K562 (cell line): ENCODE measurements at regions not wholly inside any gene's neighbourhood (a gene's known extent, or its start where the extent isn't known, plus 50 kb on each side); places are given as distances from the start of the nearest gene placed in this dataset.

Experiments used
- ATAC-seq: fragments of 200-7000 bp; cut with Tn5 transposase; 3 replicates; pipeline ENCODE4 v1.9.1; 2020; ENCODE audit warnings: moderate library complexity
- BruUV-seq: library from RNA; stranded (reverse); fragments of 400-500 nt; replicated peaks from 2 replicates; lab custom pipeline; 2021; lab: Mats Ljungman, UMichigan
- CTCF ChIA-PET: fragments of 300-600 bp; formaldehyde crosslinking; extraction: SDS; loops from one replicate; lab custom pipeline; 2021; ENCODE audit warnings: low intra/inter-chr PET ratio; lab: Yijun Ruan, JAX
- POLR2A ChIA-PET: fragments of 300-600, 350-650 bp; sonication (Branson Sonifier 250); formaldehyde crosslinking; extraction: SDS; loops from one replicate; lab custom pipeline; 2021; ENCODE audit warnings: antibody characterized with exemption, inconsistent platforms; lab: Yijun Ruan, JAX
- DNase-seq, 4 experiments: peaks; one replicate each; pipeline versions ENCODE4 v3.0.0 to v3.0.0-alpha.2; 2011 to 2018; ENCODE audit warnings: low spot score in 3 of 4, mixed read lengths in 3 of 4; ENCODE audit errors: extremely low read depth in 1 of 4
- FAIRE-seq: peaks from 2 replicates; lab custom pipeline; 2011; peaks lifted over from hg19 to GRCh38; lab: Jason Lieb, UNC
- H2AFZ ChIP-seq: 2 replicates; pipeline ENCODE4 v1.6.0; 2011; ENCODE audit warnings: low read depth, low read length, control low read depth, inconsistent platforms
- H3K27ac ChIP-seq: fragments of 200-600 bp; 3 replicates; pipeline ENCODE4 v1.8.0; 2011; ENCODE audit warnings: low read depth, mild to moderate bottlenecking, control low read depth, inconsistent platforms, low read length, moderate library complexity, mixed read lengths; ENCODE audit errors: extremely low read depth
- H3K27me3 ChIP-seq, 2 experiments: fragments of 300-600 bp in 1 of 2; 2 replicates in 1 of 2; 3 replicates in 1 of 2; pipeline versions ENCODE4 v1.6.0 to v1.8.0; 2011; ENCODE audit warnings: inconsistent platforms in 2 of 2, low read length in 2 of 2, mild to moderate bottlenecking in 1 of 2, mixed read lengths in 1 of 2, moderate library complexity in 1 of 2; ENCODE audit not compliant: control insufficient read depth in 2 of 2, insufficient read depth in 2 of 2
- H3K36me3 ChIP-seq: fragments of 300-600 bp; 3 replicates; pipeline ENCODE4 v1.8.0; 2011; ENCODE audit warnings: mild to moderate bottlenecking, low read length, inconsistent platforms; ENCODE audit not compliant: control insufficient read depth, insufficient read depth
- H3K4me1 ChIP-seq, 2 experiments: fragments of 200-600 bp in 1 of 2; replicated peaks in 1 of 2; 2 replicates in 1 of 2; 3 replicates in 1 of 2; pipeline versions ENCODE4 v1.5.1 to v1.8.0; 2011; ENCODE audit warnings: inconsistent platforms in 2 of 2, low read length in 2 of 2, mild to moderate bottlenecking in 1 of 2, mixed read lengths in 1 of 2, moderate library complexity in 1 of 2; ENCODE audit not compliant: control insufficient read depth in 2 of 2, insufficient read depth in 2 of 2
- H3K4me2 ChIP-seq: 2 replicates; pipeline ENCODE4 v1.6.1; 2011; ENCODE audit warnings: low read length, control low read depth, inconsistent platforms, mixed read lengths; ENCODE audit not compliant: insufficient read depth
- H3K4me3 ChIP-seq: fragments of 200-600 bp; sonication (generic), shearing (Covaris generic); 2 replicates; pipeline ENCODE4 v1.5.1; 2016; ENCODE audit warnings: control low read depth, inconsistent platforms
- H3K79me2 ChIP-seq: fragments of 200-600 bp; 3 replicates; pipeline ENCODE4 v1.8.0; 2011; ENCODE audit warnings: low read length, inconsistent platforms; ENCODE audit not compliant: control insufficient read depth, insufficient read depth
- H3K9ac ChIP-seq, 2 experiments: 2 replicates each; pipeline versions ENCODE4 v1.6.0 to v1.6.1; 2011; ENCODE audit warnings: low read depth in 2 of 2, low read length in 2 of 2, control low read depth in 1 of 2, inconsistent platforms in 1 of 2, mild to moderate bottlenecking in 1 of 2, mixed read lengths in 1 of 2; ENCODE audit not compliant: insufficient read depth in 1 of 2
- H3K9me1 ChIP-seq: one replicate; pipeline ENCODE4 v1.6.0; 2011; ENCODE audit warnings: inconsistent platforms, mild to moderate bottlenecking, low read length, moderate library complexity; ENCODE audit not compliant: control insufficient read depth, insufficient read depth
- H3K9me3 ChIP-seq: replicated peaks from 2 replicates; pipeline ENCODE4 v1.5.1; 2011; ENCODE audit warnings: low read depth, low read length, inconsistent platforms; ENCODE audit not compliant: control insufficient read depth, insufficient read depth
- H4K20me1 ChIP-seq: replicated peaks from 2 replicates; pipeline ENCODE4 v1.6.1; 2011; ENCODE audit warnings: low read length, inconsistent platforms, mixed read lengths; ENCODE audit not compliant: control insufficient read depth, insufficient read depth
- AFF4 ChIP-seq: sonication (generic); formaldehyde crosslinking; IDR thresholded peaks from 2 replicates; pipeline ENCODE4 v1.8.0; 2023; ENCODE audit warnings: mild to moderate bottlenecking, missing genetic modification reagents
- BRCA1 ChIP-seq, 2 experiments: fragments of 450-650 bp in 1 of 2; sonication (generic) in 1 of 2; formaldehyde crosslinking in 1 of 2; IDR thresholded peaks; 2 replicates each; pipeline versions ENCODE4 v1.5.0 to v1.6.1; 2017 to 2020; ENCODE audit warnings: mild to moderate bottlenecking in 1 of 2, missing genetic modification reagents in 1 of 2
- KLF13 ChIP-seq: fragments of 450-650 bp; IDR thresholded peaks from 2 replicates; pipeline ENCODE4 v1.6.1; 2016; ENCODE audit warnings: missing genetic modification characterization, low read depth, mild to moderate bottlenecking, missing compliant biosample characterization, moderate library complexity, borderline replicate concordance
- MCM5 ChIP-seq: fragments of 450-650 bp; IDR thresholded peaks from 2 replicates; pipeline ENCODE4 v1.6.1; 2016; ENCODE audit warnings: low read depth
- POLR3A ChIP-seq: IDR thresholded peaks from 2 replicates; pipeline ENCODE4 v1.6.1; 2011; ENCODE audit warnings: borderline replicate concordance, mild to moderate bottlenecking, moderate library complexity; ENCODE audit not compliant: insufficient read length, insufficient read depth; ENCODE audit errors: extremely low read depth
- RBM17 ChIP-seq: fragments of 200-400 bp; formaldehyde crosslinking; IDR thresholded peaks from 2 replicates; pipeline ENCODE4 v1.6.1; 2017; ENCODE audit warnings: low read depth, mild to moderate bottlenecking, low read length, borderline replicate concordance
- YY1 ChIP-seq, 3 experiments: IDR thresholded peaks; 2 replicates each; pipeline ENCODE4 v1.6.1; 2011; ENCODE audit warnings: low read length in 2 of 3, mild to moderate bottlenecking in 2 of 3, moderate library complexity in 2 of 3, borderline replicate concordance in 1 of 3, control low read depth in 1 of 3, low read depth in 1 of 3; ENCODE audit not compliant: insufficient read depth in 3 of 3, insufficient replicate concordance in 2 of 3, control insufficient read depth in 1 of 3, insufficient read length in 1 of 3; ENCODE audit errors: extremely low read depth in 1 of 3
- ZKSCAN3 ChIP-seq: fragments of 250-450 bp; sonication (Bioruptor Pico); IDR thresholded peaks from 2 replicates; pipeline ENCODE4 v1.4.0; 2020
- ZNF324 ChIP-seq: fragments of 250-450 bp; sonication (Bioruptor Pico); IDR thresholded peaks from 2 replicates; pipeline ENCODE4 v1.4.0; 2020; ENCODE audit warnings: mild to moderate bottlenecking
- ZNF507 ChIP-seq: conservative IDR thresholded peaks from 2 replicates; pipeline ENCODE4 v1.6.1; 2017; ENCODE audit warnings: missing genetic modification characterization, missing compliant biosample characterization
- ZNF76 ChIP-seq: fragments of 250-450 bp; sonication (Bioruptor Pico); IDR thresholded peaks from 2 replicates; pipeline ENCODE4 v1.4.0; 2020; ENCODE audit warnings: mild to moderate bottlenecking, moderate library complexity, borderline replicate concordance
- WGBS: fragments of 100-300 bp; shearing (Covaris generic); methylation state at CpG from one replicate; pipeline ENCODE4 v1.1.6; 2016; ENCODE audit warnings: low coverage, mixed read lengths; ENCODE audit not compliant: insufficient coverage; ENCODE audit errors: missing lambda C conversion rate; 5-methylcytosine and 5-hydroxymethylcytosine counted together
- in situ Hi-C: fragments of 300-500 bp; cut with MboI; formaldehyde crosslinking; loops from 4 replicates; pipeline ENCODE4 v1.15.0; 2018; ENCODE audit warnings: inconsistent platforms, mixed read lengths
- intact Hi-C: fragments of 100-400 bp; cut with micrococcal nuclease; formaldehyde crosslinking; loops from 2 replicates; pipeline ENCODE4 v1.14.2; 2022
- TF ChIP-seq, protein P1 (sequence below): sonication (generic); formaldehyde crosslinking; IDR thresholded peaks from 2 replicates; pipeline ENCODE4 v1.8.0; 2022; ENCODE audit warnings: mild to moderate bottlenecking, missing genetic modification reagents

DNA sequence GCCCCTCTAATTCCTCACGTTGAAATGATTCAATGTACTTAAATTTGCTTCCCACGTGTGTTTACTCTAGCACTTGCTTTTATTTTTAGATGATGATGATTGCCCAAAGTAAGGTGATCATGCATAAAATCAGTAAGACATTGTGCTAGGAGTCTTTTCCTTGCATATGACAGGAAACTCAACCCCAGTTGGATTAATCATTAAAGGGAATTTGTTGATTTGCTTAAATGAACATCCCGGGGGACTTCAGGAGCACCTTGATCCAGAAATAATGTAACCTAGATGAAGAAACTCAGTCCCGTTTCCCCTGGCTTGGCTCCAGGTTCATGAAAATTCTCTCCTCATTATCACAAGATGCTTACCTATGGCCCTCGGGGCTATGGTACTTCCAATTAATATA lies 106.1 kb upstream of the STC2 start:
- no peak for ATAC-seq
- Histone ChIP-seq H3K79me2 (no peaks in the 10 kb centered on the region), H2AFZ (no peak overlapping the region), H3K9me3 (no peaks in the 10 kb centered on the region), H4K20me1 (no peaks in the 10 kb centered on the region), H3K36me3 (no peaks in the 10 kb centered on the region), H3K4me3 (no peak overlapping the region), H3K9ac (no peak overlapping the region), H3K4me2 (no peak overlapping the region), H3K4me1 (no peaks in the 10 kb centered on the region), H3K27me3 (peaks cover 7 to 42% of the 10 kb centered on the region in 2 experiments; a peak in 3 of 5 replicates), H3K9me1 (no peaks in the 10 kb centered on the region), H3K27ac (no peak overlapping the region)
- under 1% methylated on average over 5 of the region's 5 CpGs for WGBS
- no peak for FAIRE-seq
- DNase-seq: no peak
- ChIA-PET POLR2A (interaction anchor here (0.7 kb wide), 1 partner anchor 18 kb away, joined by 3 read pairs; no protein-coding TSS in a partner anchor), CTCF (no interaction called here)
- in situ Hi-C loops: no loop called here
- no TSS peak for BruUV-seq
- intact Hi-C loops: no loop called here
- TF ChIP-seq KLF13 (tag) (no peak), MCM5 (no peak), POLR3A (no peak), YY1 (IDR thresholded peaks at IDR 0.05; ENCODE audit: borderline replicate concordance in 1 of 3, control insufficient read depth in 1 of 3, extremely low read depth in 1 of 3, insufficient read depth in 3 of 3, insufficient read length in 1 of 3, insufficient replicate concordance in 2 of 3, low read depth in 1 of 3, low read length in 2 of 3) (no peak), ZNF324 (no peak), ZKSCAN3 (CRISPR knock-in tag) (no peak), ZNF507 (tag) (no peak), ZNF76 (CRISPR knock-in tag) (no peak), BRCA1 (IDR thresholded peaks at IDR 0.05) (no peak), BRCA1 (CRISPR knock-in tag; IDR thresholded peaks at IDR 0.05) (no peak), RBM17 (no peak), AFF4 (CRISPR knock-in tag) (no peak)
- TF ChIP-seq, protein P1, sequence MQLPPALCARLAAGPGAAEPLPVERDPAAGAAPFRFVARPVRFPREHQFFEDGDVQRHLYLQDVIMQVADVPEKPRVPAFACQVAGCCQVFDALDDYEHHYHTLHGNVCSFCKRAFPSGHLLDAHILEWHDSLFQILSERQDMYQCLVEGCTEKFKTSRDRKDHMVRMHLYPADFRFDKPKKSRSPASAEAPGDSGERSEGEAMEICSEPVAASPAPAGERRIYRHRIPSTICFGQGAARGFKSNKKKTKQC (CRISPR knock-in tag): no peak
